OCI-LY7 (cell line): ENCODE measurements at regions not wholly inside any gene's neighbourhood (a gene's known extent, or its start where the extent isn't known, plus 50 kb on each side); places are given as distances from the start of the nearest gene placed in this dataset.

Source experiments
- EZH2phosphoT487 ChIP-seq: fragments of 200-600 bp; sonication (generic); IDR thresholded peaks from 2 replicates; pipeline ENCODE4 v1.6.1; 2018; ENCODE audit warnings: low read depth, borderline replicate concordance, mild to moderate bottlenecking, mixed run types, antibody characterized with exemption, low read length, moderate library complexity, mixed read lengths
- TF ChIP-seq, protein P1 (sequence below): fragments of 200-600 bp; sonication (generic); conservative IDR thresholded peaks from 2 replicates; pipeline ENCODE4 v1.5.1; 2014; ENCODE audit warnings: mild to moderate bottlenecking, antibody characterized with exemption, low read length, moderate library complexity, mixed read lengths

GRCh38 chr5:143701493-143701892 lies 110.5 kb upstream of the HMHB1 start:
- TF ChIP-seq, protein P1, sequence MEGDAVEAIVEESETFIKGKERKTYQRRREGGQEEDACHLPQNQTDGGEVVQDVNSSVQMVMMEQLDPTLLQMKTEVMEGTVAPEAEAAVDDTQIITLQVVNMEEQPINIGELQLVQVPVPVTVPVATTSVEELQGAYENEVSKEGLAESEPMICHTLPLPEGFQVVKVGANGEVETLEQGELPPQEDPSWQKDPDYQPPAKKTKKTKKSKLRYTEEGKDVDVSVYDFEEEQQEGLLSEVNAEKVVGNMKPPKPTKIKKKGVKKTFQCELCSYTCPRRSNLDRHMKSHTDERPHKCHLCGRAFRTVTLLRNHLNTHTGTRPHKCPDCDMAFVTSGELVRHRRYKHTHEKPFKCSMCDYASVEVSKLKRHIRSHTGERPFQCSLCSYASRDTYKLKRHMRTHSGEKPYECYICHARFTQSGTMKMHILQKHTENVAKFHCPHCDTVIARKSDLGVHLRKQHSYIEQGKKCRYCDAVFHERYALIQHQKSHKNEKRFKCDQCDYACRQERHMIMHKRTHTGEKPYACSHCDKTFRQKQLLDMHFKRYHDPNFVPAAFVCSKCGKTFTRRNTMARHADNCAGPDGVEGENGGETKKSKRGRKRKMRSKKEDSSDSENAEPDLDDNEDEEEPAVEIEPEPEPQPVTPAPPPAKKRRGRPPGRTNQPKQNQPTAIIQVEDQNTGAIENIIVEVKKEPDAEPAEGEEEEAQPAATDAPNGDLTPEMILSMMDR = no peak
- TF ChIP-seq EZH2phosphoT487 = no peak
